GM21825 (cell line): ENCODE measurements at regions not wholly inside any gene's neighbourhood (a gene's known extent, or its start where the extent isn't known, plus 50 kb on each side); places are given as distances from the start of the nearest gene placed in this dataset.

Source experiments
- ATAC-seq: cut with Tn5 transposase; IDR thresholded peaks from one replicate; pipeline ENCODE4 v1.9.1; 2021; ENCODE audit warnings: mild to moderate bottlenecking, moderate library complexity; ENCODE audit not compliant: unreplicated experiment

DNA sequence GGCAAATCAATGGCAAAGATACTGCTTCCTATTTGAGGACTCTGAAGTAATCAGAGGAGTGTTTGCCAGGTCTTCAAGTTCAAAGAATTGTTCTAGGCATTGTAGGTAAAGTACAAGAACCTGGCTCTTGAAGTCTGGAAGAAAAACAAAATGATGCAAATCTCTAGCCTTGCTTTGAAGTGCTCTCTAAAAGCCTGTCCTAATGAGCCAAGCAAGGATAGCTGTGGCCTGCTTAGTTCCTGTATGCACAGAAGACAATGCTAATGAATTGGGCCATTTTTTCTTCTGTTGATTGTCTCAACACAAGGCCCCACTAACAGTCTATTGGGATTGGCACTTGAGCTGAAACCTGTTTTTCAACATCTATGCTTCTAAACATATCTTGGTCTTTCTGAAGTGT is 165.0 kb upstream of the POU3F2 start:
- no peak for ATAC-seq

- ATAC-seq: no peak
These were observed 164.2 kb upstream of the POU3F2 start for GRCh38 chr6:98670045-98670746.

DNA sequence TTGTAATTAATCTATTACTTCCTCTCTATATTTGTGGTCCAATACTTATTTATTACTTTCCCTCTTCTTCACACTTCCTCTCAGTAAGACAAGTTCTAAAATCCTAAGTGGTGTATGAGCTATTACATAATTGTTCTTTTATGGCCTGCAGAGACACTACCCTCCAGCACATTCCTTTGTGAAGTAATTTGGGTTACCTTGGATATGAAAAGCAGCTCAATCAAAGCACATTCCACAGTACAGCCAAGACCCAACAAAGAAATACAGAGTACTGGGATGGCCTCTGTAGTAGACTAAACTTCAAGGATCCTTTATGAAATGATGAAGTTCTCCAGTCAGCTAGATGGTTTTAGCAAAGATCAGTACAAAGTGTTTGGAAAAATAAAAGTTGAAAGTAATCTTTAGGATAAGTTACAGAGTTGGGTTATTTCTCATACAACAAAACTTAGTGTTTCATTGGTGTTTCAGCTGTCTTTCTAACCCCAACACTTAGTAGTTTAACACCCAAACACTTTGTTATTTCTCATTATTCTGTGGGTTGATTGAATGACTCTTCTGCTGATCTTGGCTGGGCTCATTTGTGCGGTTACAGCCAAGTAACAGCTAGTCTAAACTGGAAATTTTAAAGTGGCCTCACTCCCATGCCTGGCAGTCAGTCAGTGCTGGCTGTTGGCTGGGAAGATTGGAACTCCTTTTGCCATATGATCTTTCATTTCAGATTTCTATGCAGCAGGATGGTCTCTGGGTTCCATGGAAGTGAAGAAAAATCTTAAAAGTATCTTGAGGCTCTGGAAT is 161.5 kb upstream of the POU3F2 start:
- no peak for ATAC-seq

DNA sequence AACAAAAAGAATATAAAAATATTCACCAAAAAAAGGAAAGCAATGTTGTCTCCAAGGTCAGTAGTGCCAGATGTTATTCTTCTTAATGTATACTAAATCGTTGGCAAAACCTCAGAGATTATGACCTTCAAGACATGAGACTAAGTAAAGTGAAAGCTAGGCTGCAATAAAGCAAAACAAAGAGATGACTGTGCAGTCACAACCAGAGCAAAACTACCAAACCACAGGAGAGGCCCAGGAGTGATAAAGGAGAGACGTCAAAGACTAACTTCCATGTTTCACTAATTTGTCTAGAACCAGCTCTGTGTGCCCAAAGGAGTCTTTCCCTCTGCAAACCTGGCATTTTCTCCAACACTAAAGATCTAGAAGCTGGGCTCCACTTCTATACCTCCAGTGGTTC is 155.9 kb upstream of the POU3F2 start:
- no peak for ATAC-seq

GRCh38 chr6:98686008-98686601 is 148.3 kb upstream of the POU3F2 start:
- no peak for ATAC-seq

- no peak for ATAC-seq
These were observed 146.6 kb upstream of the POU3F2 start for GRCh38 chr6:98687752-98688151.

- no peak for ATAC-seq
These were observed 139.1 kb upstream of the POU3F2 start for GRCh38 chr6:98695091-98695801.

DNA sequence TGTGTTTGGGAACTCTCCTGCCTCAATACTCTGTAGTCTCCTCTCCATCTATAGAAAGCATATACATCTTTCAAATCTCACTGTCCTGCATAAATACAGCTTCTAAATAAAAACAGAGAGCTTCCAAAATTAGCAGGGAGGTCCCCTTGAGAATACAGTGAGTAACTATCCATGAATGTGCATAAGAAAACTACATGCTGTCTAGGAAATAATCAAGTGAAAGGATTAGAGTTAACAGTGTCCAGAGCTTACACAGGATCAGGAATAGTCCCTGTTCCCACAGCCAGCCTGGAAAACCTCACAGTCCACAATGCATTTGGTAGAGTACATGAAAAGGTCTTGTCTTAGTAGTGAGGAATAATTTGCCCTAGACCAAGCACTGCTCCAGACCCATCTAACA is 123.0 kb upstream of the POU3F2 start:
- ATAC-seq: no peak

DNA sequence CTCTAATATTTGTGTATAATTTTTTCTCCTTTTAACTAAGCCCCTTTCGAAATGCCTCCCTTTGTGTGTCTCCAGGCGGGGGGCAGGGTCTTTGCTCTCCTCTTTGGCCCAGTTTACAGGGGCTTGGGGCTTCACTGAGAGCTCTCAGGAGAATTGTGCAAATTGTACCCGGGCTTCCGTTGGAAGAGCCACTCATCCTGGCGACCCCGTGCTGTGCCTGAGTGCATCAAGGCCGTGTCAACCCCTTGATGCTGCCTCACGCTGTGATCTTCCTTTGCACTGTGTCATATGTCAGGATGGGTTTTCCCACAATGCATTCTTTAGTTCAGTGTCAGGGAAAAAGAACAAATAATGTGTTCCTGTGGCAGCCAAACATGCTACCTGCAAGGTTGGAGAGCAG is 118.0 kb upstream of the POU3F2 start:
- no peak for ATAC-seq

DNA sequence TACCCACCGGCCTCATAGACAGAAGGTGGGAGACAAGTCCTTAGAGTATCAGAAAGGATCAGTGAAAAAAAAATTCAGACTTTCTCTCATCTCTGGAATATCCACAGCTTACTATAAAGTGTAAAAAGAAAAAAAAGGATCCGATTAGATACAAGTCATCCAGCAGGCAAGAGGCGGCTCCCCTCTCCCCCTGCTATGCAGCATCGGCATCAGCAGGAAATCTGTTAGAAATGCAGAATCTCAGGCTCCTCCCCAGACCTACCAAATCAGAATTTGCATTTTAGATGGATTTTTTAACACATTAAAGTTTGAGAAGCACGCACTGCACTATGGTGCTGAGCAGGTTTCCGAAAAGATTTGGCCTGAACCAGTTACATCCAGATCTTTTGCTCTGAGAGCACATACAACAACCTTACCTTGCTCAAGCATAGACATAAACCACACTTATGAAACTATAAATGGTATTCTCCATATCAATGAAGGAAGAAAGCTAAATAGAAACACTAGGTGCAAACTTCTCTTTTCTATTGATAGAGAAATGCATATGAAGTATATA is 117.0 kb upstream of the POU3F2 start:
- no peak for ATAC-seq

DNA sequence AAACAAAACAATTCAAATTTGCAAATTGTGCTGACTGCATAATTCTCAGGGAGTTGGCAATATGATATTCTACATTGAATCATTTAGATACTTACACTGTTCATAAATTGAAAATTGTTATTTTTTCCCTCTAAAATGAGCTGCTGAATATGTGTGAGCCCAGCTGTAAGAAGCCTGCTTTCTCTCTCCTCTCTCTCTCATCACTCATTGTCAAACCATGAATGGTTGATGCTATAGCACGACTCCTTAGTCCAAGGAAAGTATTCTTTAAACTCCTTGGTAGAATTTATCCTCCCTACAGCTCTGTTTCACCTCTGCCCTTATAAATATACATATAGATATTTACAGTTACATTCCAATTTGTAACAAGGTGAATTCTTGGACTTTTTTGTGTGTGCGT is 116.4 kb upstream of the POU3F2 start:
- ATAC-seq: no peak

DNA sequence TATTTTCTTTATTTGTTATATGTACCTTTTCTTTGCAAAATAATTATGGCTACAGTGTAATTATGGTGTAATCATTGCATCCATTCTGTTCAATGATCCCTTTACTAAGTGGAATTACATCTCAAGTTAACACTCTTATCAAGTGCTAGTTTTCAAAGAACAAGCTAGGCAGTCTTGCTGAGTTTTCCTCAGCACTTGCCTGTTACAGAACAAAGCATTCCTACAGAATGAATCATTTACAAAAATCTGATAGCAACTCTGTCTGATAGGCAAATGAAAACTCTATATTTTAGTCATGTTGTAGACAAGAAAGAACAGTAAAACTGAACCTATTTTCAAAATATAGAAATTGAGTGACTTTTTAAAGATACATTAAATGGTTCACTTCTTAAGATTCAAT is 109.8 kb upstream of the POU3F2 start:
- no peak for ATAC-seq

- no peak for ATAC-seq
These were observed 87.1 kb upstream of the POU3F2 start for GRCh38 chr6:98747273-98747672.

DNA sequence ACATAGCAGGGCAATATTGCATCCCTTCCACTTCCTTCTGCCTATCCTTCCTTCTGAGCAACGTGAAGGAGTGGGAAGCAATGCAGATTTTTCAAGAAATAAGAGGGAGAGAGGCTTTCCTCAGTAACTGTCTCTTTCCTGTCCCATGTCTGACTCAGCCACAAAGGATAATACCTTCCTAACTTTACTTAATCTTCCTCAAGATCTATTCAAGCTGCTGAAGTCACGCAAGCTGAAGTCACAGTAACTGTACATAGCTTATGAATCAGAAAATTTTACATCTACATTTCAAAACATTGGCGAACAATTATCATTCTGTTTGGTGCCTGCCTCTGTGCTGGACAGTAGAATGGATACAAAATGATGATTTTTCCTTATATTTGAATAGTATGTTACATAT is 86.4 kb upstream of the POU3F2 start:
- no peak for ATAC-seq

- ATAC-seq: no peak
These were observed 74.9 kb upstream of the POU3F2 start for GRCh38 chr6:98759459-98759858.

DNA sequence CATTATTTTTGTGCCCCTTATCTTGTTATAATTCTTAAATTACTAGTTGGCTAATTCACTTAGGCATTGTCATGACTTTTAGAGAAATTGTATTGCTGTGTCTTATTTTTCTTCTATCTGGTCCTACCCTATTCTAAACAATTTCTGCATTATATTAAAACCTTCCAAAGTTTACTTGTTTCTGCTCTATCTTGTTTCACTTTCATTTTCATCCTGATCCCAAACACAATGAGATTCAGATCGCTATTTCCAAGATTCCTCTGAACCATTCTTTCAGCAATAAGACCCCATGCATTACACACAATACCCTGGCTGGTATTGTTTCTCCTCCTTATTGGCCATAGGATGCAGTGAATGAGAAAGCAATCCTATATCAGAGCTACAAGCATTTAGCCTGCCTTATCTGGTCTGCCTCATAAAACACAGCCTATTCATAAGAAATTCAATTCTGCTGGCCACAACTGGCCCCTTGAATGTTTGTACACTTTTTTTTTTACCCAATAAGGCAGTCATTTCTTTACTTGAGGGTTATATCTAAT is 69.9 kb upstream of the POU3F2 start:
- no peak for ATAC-seq

DNA sequence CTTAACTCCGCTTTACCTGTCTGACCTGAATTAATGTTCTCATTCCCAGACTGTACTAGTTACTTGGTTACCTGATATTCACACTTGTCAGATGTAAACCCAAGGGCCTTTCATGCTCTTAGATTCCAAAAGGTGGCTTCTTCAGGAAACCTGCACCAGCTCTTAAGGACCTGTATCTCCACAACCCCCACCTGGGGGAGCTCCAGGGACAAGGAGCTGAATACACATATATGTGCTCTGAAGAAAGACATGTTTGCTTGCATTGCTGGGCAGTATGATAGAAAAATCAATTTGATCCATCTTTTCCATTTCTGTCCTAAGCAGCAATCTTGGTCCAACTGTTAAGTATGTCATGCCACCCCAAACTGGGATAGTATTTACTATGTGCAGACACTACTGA is 64.8 kb upstream of the POU3F2 start:
- ATAC-seq: no peak

GRCh38 chr6:98775205-98775604 is 59.2 kb upstream of the POU3F2 start:
- no peak for ATAC-seq

- ATAC-seq: peak; percentile 100
These were observed 56.6 kb upstream of the POU3F2 start for GRCh38 chr6:98777762-98778161.

DNA sequence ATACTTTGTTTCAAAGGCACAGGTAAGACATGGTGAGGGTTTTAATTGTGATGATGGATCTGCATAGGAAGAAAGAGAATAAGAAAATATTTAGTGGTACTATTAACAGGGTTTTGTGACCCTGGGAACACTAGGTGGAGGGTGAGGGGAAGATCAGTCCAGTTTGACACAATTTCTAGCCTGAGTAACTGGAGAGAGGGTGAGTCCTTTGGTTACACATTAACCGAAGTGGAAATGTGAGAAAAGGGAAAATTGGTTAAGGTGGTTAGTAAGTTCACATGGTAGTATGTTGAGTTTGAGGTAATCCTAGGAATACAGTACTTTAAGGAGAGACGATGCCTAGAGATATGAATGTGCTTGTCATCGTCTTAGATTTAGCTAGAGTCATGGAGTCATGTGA is 54.8 kb upstream of the POU3F2 start:
- no peak for ATAC-seq

DNA sequence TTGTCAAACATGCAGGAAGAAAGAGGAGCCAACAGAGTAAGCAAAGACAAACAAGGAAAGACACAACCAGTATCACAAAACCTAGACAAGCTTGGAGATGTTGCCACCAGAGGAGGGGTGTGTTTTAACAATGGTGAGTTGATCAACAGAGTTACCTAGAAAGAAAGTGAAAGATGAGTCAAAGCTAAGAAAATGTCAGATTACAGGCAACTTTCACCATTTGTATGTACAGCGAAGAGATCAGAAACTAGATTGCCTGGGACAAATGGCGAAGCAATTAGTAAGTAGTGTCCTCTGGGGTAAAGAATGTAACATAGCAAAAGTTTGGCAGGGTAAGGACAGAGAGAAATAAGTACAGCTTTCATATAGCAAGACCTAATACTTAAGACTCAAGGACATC is 51.6 kb upstream of the POU3F2 start:
- ATAC-seq: no peak
